IPS-NIHi11 (cell line): ENCODE measurements at regions not wholly inside any gene's neighbourhood (a gene's known extent, or its start where the extent isn't known, plus 50 kb on each side); places are given as distances from the start of the nearest gene placed in this dataset.
"Not testable (repeated sequence)": the region's sequence is repeated elsewhere in the genome, so short reads cannot be mapped to it uniquely, and the experiment has no call there.

Source experiments
- DNase-seq: peaks from one replicate; pipeline ENCODE4 v3.0.0; 2012; ENCODE audit warnings: mixed read lengths, low spot score

DNA sequence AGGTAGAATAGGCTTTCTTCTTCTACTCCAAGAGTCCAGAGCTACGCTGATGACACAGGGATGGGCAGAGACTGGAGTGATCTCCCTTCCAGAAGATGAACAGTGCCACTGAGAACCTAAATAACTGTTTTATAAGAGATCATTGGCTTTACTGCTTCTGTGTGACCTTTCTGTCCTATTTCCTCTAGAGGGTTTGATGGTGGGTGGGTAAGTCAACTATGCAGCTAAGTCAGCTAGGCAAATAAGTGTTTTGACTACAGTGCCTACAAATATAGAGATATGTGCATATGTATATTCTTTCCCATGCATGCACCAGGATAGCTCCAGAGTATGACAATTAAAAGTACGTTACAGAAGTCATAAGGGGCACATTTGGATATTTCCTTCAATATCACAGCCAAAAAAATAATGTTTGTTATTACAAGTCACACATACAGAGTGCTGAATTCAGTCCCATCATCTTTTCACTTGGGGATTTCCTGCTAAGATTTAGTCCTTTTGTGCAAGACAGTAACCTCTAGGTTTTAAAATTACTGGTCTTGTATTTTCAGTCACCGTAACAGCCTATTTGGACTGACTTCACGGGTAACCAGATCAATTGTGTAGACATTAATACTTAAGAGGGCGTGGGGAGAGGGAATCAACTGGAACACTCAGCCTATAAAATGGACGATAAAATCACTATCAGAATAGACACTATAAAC is 412.6 kb upstream of the SOX5 start:
- no peak for DNase-seq

DNA sequence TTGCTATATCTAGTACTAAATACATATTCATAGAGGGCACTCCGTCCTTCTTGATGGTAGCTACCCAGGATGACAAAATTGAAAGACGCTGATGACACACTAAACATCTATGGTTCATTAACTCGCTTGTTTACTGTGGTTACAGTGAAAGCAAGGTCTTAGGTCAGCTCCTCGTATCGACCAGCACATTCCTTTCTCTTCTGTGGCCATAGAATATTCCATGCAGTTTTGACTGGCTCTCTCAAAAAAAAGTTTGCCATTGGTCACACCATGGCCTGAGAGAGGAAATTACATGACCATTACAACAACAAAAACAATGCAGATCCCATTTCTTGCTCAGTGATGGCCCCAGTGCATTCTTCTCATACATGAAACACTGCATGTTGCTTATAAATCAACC is 411.4 kb upstream of the SOX5 start:
- DNase-seq, result no peak

- no peak for DNase-seq
These were observed 411.0 kb upstream of the SOX5 start for GRCh38 chr12:24360461-24360860.

GRCh38 chr12:24360057-24360456 is 410.6 kb upstream of the SOX5 start:
- no peak for DNase-seq

- DNase-seq, result no peak
These were observed 409.9 kb upstream of the SOX5 start for GRCh38 chr12:24359418-24359817.

GRCh38 chr12:24356240-24356804 is 406.9 kb upstream of the SOX5 start:
- no peak for DNase-seq

- DNase-seq, result no peak
These were observed 402.9 kb upstream of the SOX5 start for GRCh38 chr12:24352363-24352762.

GRCh38 chr12:24349051-24349799 is 399.8 kb upstream of the SOX5 start:
- DNase-seq, result no peak

DNA sequence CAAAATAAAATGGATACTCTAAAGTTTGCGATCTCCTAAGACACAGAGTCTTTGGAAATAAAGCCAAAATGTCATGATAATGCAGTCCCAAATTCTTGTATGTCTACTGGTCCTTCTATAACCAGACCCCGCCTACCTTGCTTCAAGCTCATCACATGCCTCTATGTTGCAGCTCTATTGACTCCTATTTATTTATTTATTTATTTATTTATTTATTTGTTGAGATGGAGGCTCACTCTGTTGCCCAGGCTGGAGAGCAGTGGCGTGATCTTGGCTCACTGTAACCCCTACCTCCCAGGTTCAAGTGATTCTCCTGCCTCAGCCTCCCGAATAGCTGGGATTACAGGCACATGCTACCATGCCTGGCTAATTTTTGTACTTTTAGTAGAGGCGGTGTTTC is 398.7 kb upstream of the SOX5 start:
- DNase-seq, result not testable (repeated sequence)

DNA sequence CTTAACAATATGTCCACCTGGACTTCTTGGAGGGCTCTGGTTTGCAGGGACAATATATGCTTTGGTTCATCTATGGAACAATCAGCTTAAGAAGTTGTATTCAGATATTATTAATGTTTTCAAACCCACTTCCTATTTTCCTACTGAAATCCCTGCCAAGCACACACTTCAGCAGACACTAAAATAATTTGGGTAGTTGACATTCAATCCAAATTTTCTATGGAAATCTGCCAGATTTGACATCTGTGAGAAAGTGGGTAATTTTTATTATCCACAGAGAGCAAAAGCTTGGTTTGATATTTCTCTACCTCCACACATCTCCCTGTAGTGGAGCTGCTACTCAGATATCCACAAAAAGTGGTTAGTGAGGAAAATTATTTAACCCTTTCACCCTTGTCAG is 378.8 kb upstream of the SOX5 start:
- DNase-seq, result no peak

- no peak for DNase-seq
These were observed 375.9 kb upstream of the SOX5 start for GRCh38 chr12:24325331-24325730.

- DNase-seq, result no peak
These were observed 358.4 kb upstream of the SOX5 start for GRCh38 chr12:24307716-24308335.

- no peak for DNase-seq
These were observed 357.7 kb upstream of the SOX5 start for GRCh38 chr12:24307153-24307552.

- DNase-seq, result no peak
These were observed 356.5 kb upstream of the SOX5 start for GRCh38 chr12:24306001-24306400.

- DNase-seq, result no peak
These were observed 354.8 kb upstream of the SOX5 start for GRCh38 chr12:24304285-24304684.

- DNase-seq, result no peak
These were observed 353.2 kb upstream of the SOX5 start for GRCh38 chr12:24302708-24303107.

DNA sequence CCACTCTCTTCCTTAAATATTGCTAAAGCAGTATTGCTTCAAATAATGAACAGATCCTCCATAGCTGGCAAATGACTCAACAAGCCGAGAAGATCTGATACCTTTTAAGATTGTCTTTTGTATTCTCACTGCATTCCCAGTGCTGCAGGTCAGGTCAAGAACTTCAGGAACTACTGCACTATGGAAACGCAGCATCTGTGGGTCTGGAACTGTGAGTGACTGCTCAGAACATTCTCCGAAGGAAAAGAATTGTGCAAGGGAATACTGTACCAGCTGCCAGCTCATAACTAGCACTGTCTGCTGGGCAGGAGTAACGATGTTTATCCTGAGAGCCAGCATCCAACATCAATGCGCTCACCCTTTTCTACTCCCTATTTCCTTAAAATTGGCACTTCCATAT is 348.0 kb upstream of the SOX5 start:
- DNase-seq, result no peak

GRCh38 chr12:24293549-24293948 is 344.1 kb upstream of the SOX5 start:
- DNase-seq, result no peak

DNA sequence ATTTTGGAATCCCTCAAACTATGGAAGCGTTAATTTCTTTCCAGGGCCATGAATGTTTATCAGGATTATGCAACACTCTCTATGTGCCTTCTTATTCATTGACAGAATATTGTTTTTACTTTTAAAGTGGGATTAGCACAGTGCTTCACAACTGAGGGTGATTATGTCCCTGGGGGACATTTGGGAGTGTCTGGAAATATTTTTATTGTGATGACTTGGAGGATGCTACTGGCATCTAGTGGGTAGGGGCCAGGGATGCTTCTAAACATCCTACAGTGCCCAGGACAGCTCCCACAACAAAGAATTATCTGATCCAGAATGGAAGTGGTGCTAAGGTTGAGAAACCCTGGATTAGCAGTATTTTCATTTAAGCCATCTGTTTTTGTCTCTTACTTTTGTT is 338.5 kb upstream of the SOX5 start:
- no peak for DNase-seq

DNA sequence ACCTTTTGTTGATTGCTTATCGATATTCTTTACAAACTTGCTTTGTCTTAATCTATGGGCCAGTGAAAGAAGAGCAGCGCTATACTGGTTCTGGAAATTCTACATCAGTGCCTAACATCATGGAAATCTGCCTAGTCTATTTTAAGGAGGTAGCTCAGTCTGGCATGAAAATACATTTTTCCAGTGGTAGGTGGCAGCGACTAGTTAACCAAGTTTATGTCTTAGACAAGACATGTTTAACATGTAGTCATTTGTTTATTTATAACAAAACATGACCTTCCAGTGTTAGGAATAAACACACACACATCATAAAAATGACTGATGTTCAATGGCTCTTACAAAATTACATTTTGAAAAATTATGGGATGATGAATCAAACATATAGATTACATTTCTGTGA is 336.0 kb upstream of the SOX5 start:
- no peak for DNase-seq

GRCh38 chr12:24281341-24281740 is 331.9 kb upstream of the SOX5 start:
- DNase-seq, result no peak

GRCh38 chr12:24280056-24280842 is 330.8 kb upstream of the SOX5 start:
- DNase-seq, result no peak
